Left colon (tissue), 2 donors: ENCODE measurements at regions not wholly inside any gene's neighbourhood (a gene's known extent, or its start where the extent isn't known, plus 50 kb on each side); places are given as distances from the start of the nearest gene placed in this dataset.

Experiments used
- ATAC-seq: fragments of 200-7000 bp; cut with Tn5 transposase; one replicate; pipeline ENCODE4 v1.9.1; 2020; ENCODE audit warnings: mild to moderate bottlenecking, moderate library complexity
- DNase-seq, 2 donors: peaks; one replicate each; pipeline ENCODE4 v3.0.0-alpha.2; 2020
- intact Hi-C, 2 donors: fragments of 100-400 bp; cut with DNase I in 1 of 2; cut with micrococcal nuclease in 1 of 2; formaldehyde crosslinking; loops; one replicate each; pipeline versions ENCODE4 v1.11.2 to v1.14.0; 2022; cut with DNase I, micrococcal nuclease
- donor health status: DM: no; HTN: no; CAD: no.
- donor health status: DM: yes; HTN: yes; CAD: no.

GRCh38 chr14:51432302-51432948, 192.4 kb downstream of the TMX1 start:
- no peak for DNase-seq
- no peak for ATAC-seq
- intact Hi-C loops: no loop called here

GRCh38 chr14:51436630-51437029, 196.6 kb downstream of the TMX1 start:
- ATAC-seq: no peak
- DNase-seq: no peak
- intact Hi-C loops: no loop called here

- no peak for ATAC-seq
- intact Hi-C loops: no loop called here
- DNase-seq: no peak
Measured at GRCh38 chr14:51439896-51440295, 199.8 kb downstream of the TMX1 start.

- ATAC-seq (no peak), DNase-seq (no peak)
- intact Hi-C loops: no loop called here
Measured at GRCh38 chr14:51441001-51441400, 201.0 kb downstream of the TMX1 start.

- DNase-seq (no peak), ATAC-seq (no peak)
- intact Hi-C loops: no loop called here
Measured at GRCh38 chr14:51442513-51443175, 202.6 kb downstream of the TMX1 start.

- intact Hi-C loops: no loop called here
- ATAC-seq: no peak
- no peak for DNase-seq
Measured at GRCh38 chr14:51443195-51444018, 203.4 kb downstream of the TMX1 start.

- intact Hi-C loops: no loop called here
Measured at GRCh38 chr14:51444353-51445000, 204.4 kb downstream of the TMX1 start.

GRCh38 chr14:51445001-51445390, 204.9 kb downstream of the TMX1 start:
- ATAC-seq: no peak
- intact Hi-C loops: no loop called here
- DNase-seq: no peak

More at GRCh38 chr14:51444353-51445000, 204.4 kb downstream of the TMX1 start:
- ATAC-seq (no peak), DNase-seq (no peak)

- ATAC-seq (no peak), DNase-seq (no peak)
- intact Hi-C loops: no loop called here
Measured at GRCh38 chr14:51446771-51447170, 204.9 kb upstream of the FRMD6 start.

GRCh38 chr14:51447411-51447810, 204.3 kb upstream of the FRMD6 start:
- DNase-seq (no peak), ATAC-seq (no peak)
- intact Hi-C loops: no loop called here

- intact Hi-C loops: no loop called here
- no peak for DNase-seq
- no peak for ATAC-seq
Measured at GRCh38 chr14:51448831-51449670, 202.7 kb upstream of the FRMD6 start.

- intact Hi-C loops: no loop called here
- no peak for DNase-seq
- ATAC-seq: no peak
Measured at GRCh38 chr14:51449681-51450080, 202.0 kb upstream of the FRMD6 start.

- intact Hi-C loops: no loop called here
- no peak for DNase-seq
- ATAC-seq: no peak
Measured at GRCh38 chr14:51451561-51451960, 200.1 kb upstream of the FRMD6 start.

GRCh38 chr14:51453869-51454268, 197.8 kb upstream of the FRMD6 start:
- ATAC-seq (no peak), DNase-seq (no peak)
- intact Hi-C loops: no loop called here

GRCh38 chr14:51454351-51454750, 197.4 kb upstream of the FRMD6 start:
- intact Hi-C loops: no loop called here
- DNase-seq: no peak
- no peak for ATAC-seq

- intact Hi-C loops: no loop called here
- ATAC-seq (no peak), DNase-seq (no peak)
Measured at GRCh38 chr14:51455041-51455835, 196.5 kb upstream of the FRMD6 start.

GRCh38 chr14:51457843-51458562, 193.7 kb upstream of the FRMD6 start:
- no peak for ATAC-seq
- intact Hi-C loops: no loop called here
- no peak for DNase-seq
